Mesodermal cell (in vitro differentiated cells): ENCODE measurements at regions not wholly inside any gene's neighbourhood (a gene's known extent, or its start where the extent isn't known, plus 50 kb on each side); places are given as distances from the start of the nearest gene placed in this dataset.

Source experiments
- H3K27ac ChIP-seq: 2 replicates; pipeline ENCODE4 v1.7.0; 2013; ENCODE audit warnings: mild to moderate bottlenecking, low read depth, low read length, moderate library complexity; ENCODE audit not compliant: severe bottlenecking
- H3K36me3 ChIP-seq: 2 replicates; pipeline ENCODE4 v1.7.1; 2013; ENCODE audit warnings: mild to moderate bottlenecking, low read length, moderate library complexity; ENCODE audit not compliant: control insufficient read depth, insufficient read depth
- H3K4me1 ChIP-seq: one replicate; pipeline ENCODE4 v1.7.1; 2013; ENCODE audit warnings: mild to moderate bottlenecking, low read length; ENCODE audit not compliant: insufficient read depth, control insufficient read depth, poor library complexity, severe bottlenecking
- H3K4me3 ChIP-seq: 2 replicates; pipeline ENCODE4 v1.7.0; 2013; ENCODE audit warnings: low read length, control low read depth, mild to moderate bottlenecking; ENCODE audit not compliant: insufficient read depth, poor library complexity, severe bottlenecking; ENCODE audit errors: extremely low read depth
- H3K9me3 ChIP-seq: 2 replicates; pipeline ENCODE4 v1.7.1; 2013; ENCODE audit warnings: mild to moderate bottlenecking, low read length, moderate library complexity; ENCODE audit not compliant: control insufficient read depth
- WGBS, 2 experiments: methylation state at CpG; one replicate each; pipeline ENCODE4 v1.1.5; 2013; ENCODE audit warnings: missing lambda C conversion rate in 2 of 2; ENCODE audit not compliant: insufficient coverage in 2 of 2; 5-methylcytosine and 5-hydroxymethylcytosine counted together

- no peaks in the 10 kb centered on the region for H3K36me3 ChIP-seq
Measured at GRCh38 chr5:98602534-98603112, 170.8 kb upstream of the RGMB start.

GRCh38 chr5:98603456-98603855 is 170.0 kb upstream of the RGMB start:
- Histone ChIP-seq H3K9me3 (peaks cover 18% of the 10 kb centered on the region), H3K4me3 (no peak overlapping the region), H3K4me1 (peaks cover 7% of the 10 kb centered on the region), H3K36me3 (no peaks in the 10 kb centered on the region), H3K27ac (no peak overlapping the region)
- WGBS, 2 experiments, result no CpG with 5 or more reads among the region's 2 CpGs

More at GRCh38 chr5:98602534-98603112, 170.8 kb upstream of the RGMB start:
- peaks cover 18% of the 10 kb centered on the region for H3K9me3 ChIP-seq
- peaks cover 7% of the 10 kb centered on the region for H3K4me1 ChIP-seq
- no peak overlapping the region for H3K4me3 ChIP-seq
- no peak overlapping the region for H3K27ac ChIP-seq

- H3K36me3 ChIP-seq, result no peaks in the 10 kb centered on the region
- H3K4me3 ChIP-seq, result no peak overlapping the region
- H3K9me3 ChIP-seq, result peaks cover 16% of the 10 kb centered on the region
- H3K4me1 ChIP-seq, result peaks cover 7% of the 10 kb centered on the region
- H3K27ac ChIP-seq, result peak overlapping the region; percentile 67
- WGBS, 2 experiments, result no CpG with 5 or more reads among the region's 1 CpG
Measured at GRCh38 chr5:98604301-98604700, 169.2 kb upstream of the RGMB start.

GRCh38 chr5:98604721-98605425 is 168.6 kb upstream of the RGMB start:
- 73 to 90% methylated on average over 1 to 2 of the region's 4 CpGs for WGBS, 2 experiments
- peaks cover 7% of the 10 kb centered on the region for H3K4me1 ChIP-seq
- no peak overlapping the region for H3K4me3 ChIP-seq
- H3K36me3 ChIP-seq, result no peaks in the 10 kb centered on the region
- peaks cover 10% of the 10 kb centered on the region for H3K9me3 ChIP-seq
- H3K27ac ChIP-seq, result peak overlapping the region; percentile 67

- Histone ChIP-seq H3K4me1 (peaks cover 7% of the 10 kb centered on the region), H3K9me3 (peaks cover 6% of the 10 kb centered on the region), H3K4me3 (no peak overlapping the region), H3K36me3 (no peaks in the 10 kb centered on the region), H3K27ac (peak overlapping the region; percentile 67)
- no CpG with 5 or more reads among the region's 1 CpG for WGBS, 2 experiments
Measured at GRCh38 chr5:98605426-98605825, 168.0 kb upstream of the RGMB start.

- Histone ChIP-seq H3K9me3 (no peaks in the 10 kb centered on the region), H3K36me3 (no peaks in the 10 kb centered on the region), H3K4me3 (no peak overlapping the region), H3K4me1 (peaks cover 7% of the 10 kb centered on the region), H3K27ac (no peak overlapping the region)
- 78 to 86% methylated on average over 1 of the region's 2 CpGs for WGBS, 2 experiments
Measured at GRCh38 chr5:98606961-98607360, 166.5 kb upstream of the RGMB start.

- 50 to 80% methylated on average over 1 of the region's 3 CpGs for WGBS, 2 experiments
- Histone ChIP-seq H3K36me3 (no peaks in the 10 kb centered on the region), H3K4me3 (no peak overlapping the region), H3K4me1 (peaks cover 7% of the 10 kb centered on the region), H3K27ac (no peak overlapping the region), H3K9me3 (no peaks in the 10 kb centered on the region)
Measured at GRCh38 chr5:98608052-98608451, 165.4 kb upstream of the RGMB start.

- H3K4me3 ChIP-seq, result no peak overlapping the region
- H3K36me3 ChIP-seq, result no peaks in the 10 kb centered on the region
- 100% methylated on average over 1 of the region's 1 CpG; no CpG with 5 or more reads in 1 of the 2 experiments for WGBS, 2 experiments
- H3K9me3 ChIP-seq, result no peaks in the 10 kb centered on the region
- no peak overlapping the region for H3K27ac ChIP-seq
- no peaks in the 10 kb centered on the region for H3K4me1 ChIP-seq
Measured at GRCh38 chr5:98614341-98614740, 159.1 kb upstream of the RGMB start.

GRCh38 chr5:98621821-98622220 is 151.6 kb upstream of the RGMB start:
- WGBS, 2 experiments, result 82 to 96% methylated on average over 5 of the region's 7 CpGs

GRCh38 chr5:98624145-98624880 is 149.2 kb upstream of the RGMB start:
- H3K36me3 ChIP-seq, result no peaks in the 10 kb centered on the region
- H3K4me3 ChIP-seq, result no peak overlapping the region
- no peaks in the 10 kb centered on the region for H3K9me3 ChIP-seq
- no peak overlapping the region for H3K27ac ChIP-seq
- no peaks in the 10 kb centered on the region for H3K4me1 ChIP-seq
- 92 to 100% methylated on average over 1 to 2 of the region's 3 CpGs for WGBS, 2 experiments

More at GRCh38 chr5:98621821-98622220, 151.6 kb upstream of the RGMB start:
- Histone ChIP-seq H3K4me3 (no peak overlapping the region), H3K36me3 (no peaks in the 10 kb centered on the region), H3K27ac (no peak overlapping the region), H3K4me1 (no peaks in the 10 kb centered on the region), H3K9me3 (no peaks in the 10 kb centered on the region)

- no peak overlapping the region for H3K4me3 ChIP-seq
- H3K9me3 ChIP-seq, result no peaks in the 10 kb centered on the region
- WGBS, 2 experiments, result 60% methylated on average over 1 of the region's 3 CpGs; no CpG with 5 or more reads in 1 of the 2 experiments
- H3K4me1 ChIP-seq, result no peaks in the 10 kb centered on the region
- no peaks in the 10 kb centered on the region for H3K36me3 ChIP-seq
- no peak overlapping the region for H3K27ac ChIP-seq
Measured at GRCh38 chr5:98627121-98627520, 146.3 kb upstream of the RGMB start.
